BE2C (cell line): ENCODE measurements at regions not wholly inside any gene's neighbourhood (a gene's known extent, or its start where the extent isn't known, plus 50 kb on each side); places are given as distances from the start of the nearest gene placed in this dataset.
A peak's percentile ranks its signal among the peaks of the same experiment; 100 is the strongest.

Experiments used
- DNase-seq: peaks from one replicate; pipeline ENCODE4 v3.0.0-alpha.2; 2020
- H3K27me3 ChIP-seq: fragments of 250-450 bp; sonication (Bioruptor Pico); 2 replicates; pipeline ENCODE4 v1.5.1; 2020; ENCODE audit warnings: mild to moderate bottlenecking
- H3K36me3 ChIP-seq: fragments of 250-450 bp; sonication (Bioruptor Pico); 2 replicates; pipeline ENCODE4 v1.5.1; 2020; ENCODE audit warnings: mild to moderate bottlenecking
- H3K4me1 ChIP-seq: fragments of 250-450 bp; sonication (Bioruptor Pico); 2 replicates; pipeline ENCODE4 v1.5.1; 2020
- H3K4me3 ChIP-seq: 2 replicates; pipeline ENCODE4 v1.5.1; 2011; ENCODE audit warnings: low read depth, low read length
- H3K9me3 ChIP-seq: fragments of 250-450 bp; sonication (Bioruptor Pico); 2 replicates; pipeline ENCODE4 v1.5.1; 2020
- CTCF ChIP-seq: IDR thresholded peaks from 2 replicates; pipeline ENCODE4 v1.5.1; 2012; ENCODE audit warnings: mild to moderate bottlenecking, low read depth, low read length

- H3K4me1 ChIP-seq = no peaks in the 10 kb centered on the region; the same call in 1 of the 2 replicates
- no peak overlapping the region for H3K4me3 ChIP-seq
- no peak for TF ChIP-seq CTCF
- H3K36me3 ChIP-seq = no peaks in the 10 kb centered on the region
- no peaks in the 10 kb centered on the region for H3K27me3 ChIP-seq
- no peak for DNase-seq
- H3K9me3 ChIP-seq = no peaks in the 10 kb centered on the region
These were observed 147.2 kb upstream of the KLHL1 start for GRCh38 chr13:70255406-70255991.

GRCh38 chr13:70253834-70254233, 145.6 kb upstream of the KLHL1 start:
- DNase-seq = peak; percentile 15
- Histone ChIP-seq H3K9me3 (no peaks in the 10 kb centered on the region), H3K27me3 (no peaks in the 10 kb centered on the region), H3K4me3 (no peak overlapping the region), H3K36me3 (no peaks in the 10 kb centered on the region), H3K4me1 (no peaks in the 10 kb centered on the region; the same call in none of the 2 replicates)
- no peak for TF ChIP-seq CTCF

- TF ChIP-seq CTCF = no peak
- Histone ChIP-seq H3K27me3 (no peaks in the 10 kb centered on the region), H3K4me1 (no peaks in the 10 kb centered on the region; the same call in none of the 2 replicates), H3K9me3 (no peaks in the 10 kb centered on the region), H3K36me3 (no peaks in the 10 kb centered on the region), H3K4me3 (no peak overlapping the region)
- no peak for DNase-seq
These were observed 145.2 kb upstream of the KLHL1 start for GRCh38 chr13:70253411-70253810.

DNA sequence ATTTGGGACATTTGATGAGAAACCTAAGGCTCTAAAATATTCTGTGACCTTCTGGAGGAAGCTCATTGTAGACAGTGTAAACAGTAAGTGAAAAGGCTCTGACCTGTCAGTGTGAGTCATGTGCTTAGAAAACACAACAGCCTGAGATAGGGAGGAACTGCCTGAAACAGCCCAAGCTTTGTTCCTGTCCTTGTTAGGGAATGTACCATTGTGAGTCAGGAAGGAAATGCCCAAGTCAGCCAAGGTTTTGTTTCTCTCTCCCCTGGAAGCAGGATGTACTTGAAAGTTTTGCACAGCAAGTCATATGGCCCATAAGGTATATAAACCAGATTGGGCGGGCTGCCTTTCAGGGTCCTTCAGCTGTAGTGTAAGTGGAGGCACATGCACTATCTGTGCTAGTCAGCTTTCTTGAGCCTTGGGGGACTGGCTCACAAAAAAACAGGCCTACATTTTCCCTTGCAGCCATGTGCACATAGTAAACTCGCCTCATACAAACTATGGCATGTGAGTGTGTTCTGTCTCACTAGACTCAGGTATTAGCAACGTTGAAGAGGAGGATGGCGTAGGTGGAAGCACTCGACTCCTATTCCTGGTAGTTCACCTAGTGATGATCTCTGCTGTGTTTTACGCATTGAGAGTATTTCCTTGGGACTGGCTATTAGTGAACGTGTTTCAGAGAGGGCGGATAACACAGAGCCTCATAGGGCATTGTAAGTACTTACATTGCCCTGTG, 141.2 kb upstream of the KLHL1 start:
- Histone ChIP-seq H3K4me3 (no peak overlapping the region), H3K27me3 (no peaks in the 10 kb centered on the region), H3K4me1 (no peaks in the 10 kb centered on the region; the same call in none of the 2 replicates), H3K9me3 (no peaks in the 10 kb centered on the region), H3K36me3 (no peaks in the 10 kb centered on the region)
- TF ChIP-seq CTCF = no peak
- no peak for DNase-seq

DNA sequence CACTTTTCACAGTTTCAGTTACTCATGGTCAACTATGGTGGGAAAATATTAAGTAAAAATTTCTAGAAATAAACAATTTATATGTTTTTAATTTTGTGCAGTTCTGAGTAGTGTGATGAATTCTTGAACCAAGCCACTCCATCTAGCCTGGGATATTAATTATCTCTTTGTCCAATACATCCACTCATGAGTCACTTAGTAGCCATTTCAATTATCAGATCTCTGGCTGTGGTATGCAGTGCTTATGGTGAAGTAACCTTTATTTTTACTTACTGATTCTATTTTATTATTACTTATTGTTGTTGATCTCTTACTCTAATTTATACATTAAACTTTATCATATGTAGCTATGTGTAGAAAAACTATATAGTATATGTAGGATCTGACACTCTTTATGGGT, 128.9 kb upstream of the KLHL1 start:
- Histone ChIP-seq H3K27me3 (no peaks in the 10 kb centered on the region), H3K4me3 (no peak overlapping the region), H3K4me1 (no peaks in the 10 kb centered on the region), H3K9me3 (no peaks in the 10 kb centered on the region), H3K36me3 (no peaks in the 10 kb centered on the region)
- no peak for TF ChIP-seq CTCF
- DNase-seq = no peak

- H3K36me3 ChIP-seq = no peaks in the 10 kb centered on the region
- TF ChIP-seq CTCF = no peak
These were observed 127.3 kb upstream of the KLHL1 start for GRCh38 chr13:70235565-70235964.

More at GRCh38 chr13:70235565-70235964, 127.3 kb upstream of the KLHL1 start:
- Histone ChIP-seq H3K4me1 (no peaks in the 10 kb centered on the region), H3K27me3 (no peaks in the 10 kb centered on the region), H3K9me3 (no peaks in the 10 kb centered on the region), H3K4me3 (no peak overlapping the region)
- no peak for DNase-seq
